ENCODE measurements at regions not wholly inside any gene's neighbourhood (a gene's known extent, or its start where the extent isn't known, plus 50 kb on each side); places are given as distances from the start of the nearest gene placed in this dataset.

GRCh38 chr5:105392122-105392709 lies 1829.6 kb upstream of the NUDT12 start:
- no peak overlapping the region for H3K4me3 ChIP-seq
- no peaks in the 10 kb centered on the region for H3K9me3 ChIP-seq
- TF ChIP-seq CTCF (IDR thresholded peaks at IDR 0.05), result no peak
- no peaks in the 10 kb centered on the region for H3K36me3 ChIP-seq
- no peaks in the 10 kb centered on the region for H3K27me3 ChIP-seq
- H3K27ac ChIP-seq, result no peak overlapping the region
- no peaks in the 10 kb centered on the region for H3K4me1 ChIP-seq
- no peak for DNase-seq (ENCODE audit: low spot score)

- no peak for TF ChIP-seq CTCF (IDR thresholded peaks at IDR 0.05)
- no peaks in the 10 kb centered on the region for H3K9me3 ChIP-seq
Measured at GRCh38 chr5:105380126-105380525, 1817.5 kb upstream of the NUDT12 start.

GRCh38 chr5:105371169-105371568 lies 1808.6 kb upstream of the NUDT12 start:
- H3K36me3 ChIP-seq, result no peaks in the 10 kb centered on the region

More at GRCh38 chr5:105380126-105380525, 1817.5 kb upstream of the NUDT12 start:
- H3K4me1 ChIP-seq, result no peaks in the 10 kb centered on the region
- no peak overlapping the region for H3K4me3 ChIP-seq
- H3K27me3 ChIP-seq, result no peaks in the 10 kb centered on the region
- no peak overlapping the region for H3K27ac ChIP-seq
- H3K36me3 ChIP-seq, result no peaks in the 10 kb centered on the region
- DNase-seq (ENCODE audit: low spot score), result no peak

GRCh38 chr5:105350486-105351140 lies 1788.0 kb upstream of the NUDT12 start:
- Histone ChIP-seq H3K4me3 (no peak overlapping the region), H3K9me3 (no peaks in the 10 kb centered on the region), H3K4me1 (no peaks in the 10 kb centered on the region), H3K27me3 (no peaks in the 10 kb centered on the region), H3K27ac (no peak overlapping the region), H3K36me3 (no peaks in the 10 kb centered on the region)
- TF ChIP-seq CTCF (IDR thresholded peaks at IDR 0.05), result no peak
- DNase-seq (ENCODE audit: low spot score), result no peak

More at GRCh38 chr5:105371169-105371568, 1808.6 kb upstream of the NUDT12 start:
- no peaks in the 10 kb centered on the region for H3K27me3 ChIP-seq
- no peak overlapping the region for H3K27ac ChIP-seq
- no peak overlapping the region for H3K4me3 ChIP-seq
- no peaks in the 10 kb centered on the region for H3K9me3 ChIP-seq
- no peak for DNase-seq (ENCODE audit: low spot score)
- TF ChIP-seq CTCF (IDR thresholded peaks at IDR 0.05), result no peak
- no peaks in the 10 kb centered on the region for H3K4me1 ChIP-seq

GRCh38 chr5:105331558-105331957 lies 1769.0 kb upstream of the NUDT12 start:
- Histone ChIP-seq H3K36me3 (no peaks in the 10 kb centered on the region), H3K27ac (no peak overlapping the region), H3K4me3 (no peak overlapping the region), H3K27me3 (no peaks in the 10 kb centered on the region), H3K9me3 (peaks cover 0 to 1% of the 10 kb centered on the region in 2 donors), H3K4me1 (no peaks in the 10 kb centered on the region)
- TF ChIP-seq CTCF (IDR thresholded peaks at IDR 0.05), result no peak
- DNase-seq (ENCODE audit: low spot score), result no peak
